Psoas muscle (tissue), 7 donors: ENCODE measurements at regions not wholly inside any gene's neighbourhood (a gene's known extent, or its start where the extent isn't known, plus 50 kb on each side); places are given as distances from the start of the nearest gene placed in this dataset.
A peak's percentile ranks its signal among the peaks of the same experiment; 100 is the strongest.

Experiments used
- ATAC-seq, 4 donors: fragments of 200-7000 bp; cut with Tn5 transposase; one replicate each; pipeline ENCODE4 v1.9.1; 2020; ENCODE audit warnings: moderate library complexity in 3 of 4, mild to moderate bottlenecking in 2 of 4
- DNase-seq, 2 donors: peaks; one replicate each; pipeline ENCODE4 v3.0.0-alpha.2; 2020
- H3K27ac ChIP-seq: fragments of 200-600 bp; one replicate; pipeline ENCODE4 v1.8.0; 2022
- H3K27me3 ChIP-seq, 3 donors: fragments of 200-600 bp in 1 of 3; one replicate each; pipeline versions ENCODE4 v1.6.1 to v1.8.0; 2013 to 2022; ENCODE audit warnings: low read length in 2 of 3, mild to moderate bottlenecking in 2 of 3, moderate library complexity in 1 of 3; ENCODE audit not compliant: insufficient read depth in 3 of 3
- H3K36me3 ChIP-seq, 2 donors: fragments of 200-600 bp in 1 of 2; one replicate each; pipeline versions ENCODE4 v1.6.1 to v1.8.0; 2013 to 2022; ENCODE audit warnings: low read depth in 1 of 2, mild to moderate bottlenecking in 1 of 2, moderate library complexity in 1 of 2; ENCODE audit not compliant: insufficient read depth in 1 of 2
- H3K4me1 ChIP-seq: fragments of 200-600 bp; one replicate; pipeline ENCODE4 v1.8.0; 2022
- H3K4me3 ChIP-seq: fragments of 200-600 bp; one replicate; pipeline ENCODE4 v1.8.0; 2022; ENCODE audit warnings: mild to moderate bottlenecking
- H3K9me3 ChIP-seq: fragments of 200-600 bp; one replicate; pipeline ENCODE4 v1.8.0; 2022
- WGBS, 3 donors: extraction: QIAGEN DNeasy Blood & Tissue Kit; methylation state at CpG; one replicate each; pipeline versions ENCODE4 v1.1.6 to v1.1.7; 2013; 5-methylcytosine and 5-hydroxymethylcytosine counted together
- intact Hi-C, 2 donors: fragments of 100-400 bp; cut with DNase I; formaldehyde crosslinking; loops; one replicate each; pipeline versions ENCODE4 v1.11.0 to v1.14.2; 2022
- TF ChIP-seq, protein P1 (sequence below): fragments of 200-600 bp; IDR thresholded peaks from one replicate; pipeline ENCODE4 v1.8.0; 2022; ENCODE audit warnings: antibody characterized with exemption
- donor health status: healthy with polysubstance abuse.
- donor health status: DM: no; HTN: no; CAD: no; lungs with moderate emphysema.
- donor health status: Bipolar disorder and iron deficiency.
- donor health status: healthy.
- donor health status: DM: yes; HTN: yes; CAD: no.
- donor health status: DM: no; HTN: no; CAD: no.
- donor health status: DM: yes; HTN: yes; CAD: no.

DNA sequence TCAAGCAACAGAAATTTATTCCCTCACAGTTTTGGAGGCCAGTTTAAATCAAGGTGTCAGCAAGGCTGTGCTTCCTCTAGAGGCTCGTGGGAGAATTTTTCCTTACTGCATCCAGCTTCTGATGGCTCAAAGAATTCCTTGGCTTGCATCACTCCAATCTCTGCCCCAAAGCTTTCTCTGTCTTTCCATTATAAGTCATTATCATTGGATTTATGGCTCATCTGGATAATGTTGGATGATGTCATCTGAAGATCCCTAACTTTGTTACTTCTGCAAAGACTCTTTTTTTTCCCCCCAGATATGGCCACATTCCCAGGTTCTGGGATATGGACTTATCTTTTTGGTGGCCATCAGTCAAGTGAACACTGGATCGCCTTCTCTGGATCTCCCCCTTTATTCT, 146.3 kb upstream of the B3GAT2 start:
- ATAC-seq (no peak), DNase-seq (no peak)
- Histone ChIP-seq H3K9me3 (no peaks in the 10 kb centered on the region), H3K4me1 (no peaks in the 10 kb centered on the region), H3K4me3 (no peak overlapping the region), H3K27ac (no peak overlapping the region), H3K27me3 (no peaks in the 10 kb centered on the region), H3K36me3 (no peaks in the 10 kb centered on the region)
- intact Hi-C loops: no loop called here
- TF ChIP-seq, protein P1, sequence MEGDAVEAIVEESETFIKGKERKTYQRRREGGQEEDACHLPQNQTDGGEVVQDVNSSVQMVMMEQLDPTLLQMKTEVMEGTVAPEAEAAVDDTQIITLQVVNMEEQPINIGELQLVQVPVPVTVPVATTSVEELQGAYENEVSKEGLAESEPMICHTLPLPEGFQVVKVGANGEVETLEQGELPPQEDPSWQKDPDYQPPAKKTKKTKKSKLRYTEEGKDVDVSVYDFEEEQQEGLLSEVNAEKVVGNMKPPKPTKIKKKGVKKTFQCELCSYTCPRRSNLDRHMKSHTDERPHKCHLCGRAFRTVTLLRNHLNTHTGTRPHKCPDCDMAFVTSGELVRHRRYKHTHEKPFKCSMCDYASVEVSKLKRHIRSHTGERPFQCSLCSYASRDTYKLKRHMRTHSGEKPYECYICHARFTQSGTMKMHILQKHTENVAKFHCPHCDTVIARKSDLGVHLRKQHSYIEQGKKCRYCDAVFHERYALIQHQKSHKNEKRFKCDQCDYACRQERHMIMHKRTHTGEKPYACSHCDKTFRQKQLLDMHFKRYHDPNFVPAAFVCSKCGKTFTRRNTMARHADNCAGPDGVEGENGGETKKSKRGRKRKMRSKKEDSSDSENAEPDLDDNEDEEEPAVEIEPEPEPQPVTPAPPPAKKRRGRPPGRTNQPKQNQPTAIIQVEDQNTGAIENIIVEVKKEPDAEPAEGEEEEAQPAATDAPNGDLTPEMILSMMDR: no peak
- 58 to 62% (median 62%) methylated on average over 2 of the region's 2 CpGs for WGBS, 3 donors

DNA sequence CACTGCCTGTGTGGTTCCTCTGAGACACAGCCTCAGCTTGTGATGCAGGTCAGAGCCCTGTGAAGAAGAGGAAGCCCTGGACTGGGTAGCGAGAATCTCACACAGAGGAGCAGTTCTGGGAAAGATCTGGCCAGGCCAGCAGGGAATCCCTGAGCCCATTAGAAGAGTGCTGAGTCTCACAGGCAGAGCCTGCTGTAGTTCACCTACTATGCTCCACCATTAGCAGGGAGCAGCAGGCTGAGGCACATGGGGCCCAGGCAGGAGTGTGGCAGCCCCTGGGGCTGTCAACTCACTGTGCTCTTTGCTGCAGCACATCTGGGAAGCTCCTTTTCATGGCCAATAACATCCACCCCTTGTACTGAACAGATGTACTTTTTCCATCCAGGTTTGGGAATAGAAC, 146.8 kb upstream of the B3GAT2 start:
- TF ChIP-seq, protein P1: no peak
- Histone ChIP-seq H3K27me3 (no peaks in the 10 kb centered on the region), H3K4me1 (no peaks in the 10 kb centered on the region), H3K36me3 (no peaks in the 10 kb centered on the region), H3K27ac (no peak overlapping the region), H3K9me3 (no peaks in the 10 kb centered on the region), H3K4me3 (no peak overlapping the region)
- DNase-seq: no peak
- no peak for ATAC-seq
- 87 to 94% (median 87%) methylated on average over 1 of the region's 1 CpG for WGBS, 3 donors
- intact Hi-C loops: no loop called here

DNA sequence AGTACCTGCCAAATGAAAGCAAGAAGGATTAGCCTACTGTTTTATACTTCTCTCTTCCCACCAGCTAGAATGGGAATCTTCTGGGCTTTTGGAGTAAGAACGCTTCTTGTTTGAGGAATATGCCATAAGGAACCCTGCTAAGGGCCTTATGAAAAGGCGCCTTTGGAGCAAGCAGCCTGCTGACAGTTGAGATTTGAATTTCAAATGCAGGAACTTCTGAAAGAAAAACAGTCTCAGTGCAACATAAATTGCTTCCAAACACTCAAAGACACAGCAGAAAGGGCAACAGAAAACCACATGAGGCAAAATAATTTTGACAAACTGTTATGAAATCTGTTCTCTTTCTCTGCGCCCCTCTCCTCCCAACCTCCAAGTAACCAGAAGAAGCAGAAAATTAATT, 149.4 kb upstream of the B3GAT2 start:
- intact Hi-C loops: no loop called here
- ATAC-seq: no peak
- 84 to 90% (median 87%) methylated on average over 3 of the region's 3 CpGs for WGBS, 3 donors
- Histone ChIP-seq H3K27ac (no peak overlapping the region), H3K4me1 (no peaks in the 10 kb centered on the region), H3K27me3 (no peaks in the 10 kb centered on the region), H3K36me3 (no peaks in the 10 kb centered on the region), H3K9me3 (no peaks in the 10 kb centered on the region), H3K4me3 (no peak overlapping the region)
- DNase-seq: no peak
- TF ChIP-seq, protein P1: no peak

- peak overlapping the region; percentile 20 for H3K4me3 ChIP-seq
- no peak overlapping the region for H3K27ac ChIP-seq
- intact Hi-C loops: no loop called here
- TF ChIP-seq, protein P1: no peak
- no peaks in the 10 kb centered on the region for H3K36me3 ChIP-seq
- no peaks in the 10 kb centered on the region for H3K9me3 ChIP-seq
- ATAC-seq (peak in 3 of 4 donors; percentile 33 to 49 (median 40)), DNase-seq (no peak)
- no peaks in the 10 kb centered on the region for H3K4me1 ChIP-seq
- WGBS, 3 donors: 4% methylated on average over 6 of the region's 6 CpGs
- H3K27me3 ChIP-seq: no peaks in the 10 kb centered on the region
These were observed 151.1 kb upstream of the B3GAT2 start for GRCh38 chr6:71107911-71108420.

- no peaks in the 10 kb centered on the region for H3K36me3 ChIP-seq
- no peaks in the 10 kb centered on the region for H3K4me1 ChIP-seq
- no peak for DNase-seq
- intact Hi-C loops: no loop called here
- TF ChIP-seq, protein P1: no peak
- no peak overlapping the region for H3K27ac ChIP-seq
- H3K27me3 ChIP-seq: no peaks in the 10 kb centered on the region
- H3K9me3 ChIP-seq: no peaks in the 10 kb centered on the region
- no peak overlapping the region for H3K4me3 ChIP-seq
- 29 to 37% (median 36%) methylated on average over 4 of the region's 4 CpGs for WGBS, 3 donors
- ATAC-seq: no peak
These were observed 157.7 kb upstream of the B3GAT2 start for GRCh38 chr6:71114544-71114943.
